ENCODE measurements at regions not wholly inside any gene's neighbourhood (a gene's known extent, or its start where the extent isn't known, plus 50 kb on each side); places are given as distances from the start of the nearest gene placed in this dataset.
"Not testable (repeated sequence)": the region's sequence is repeated elsewhere in the genome, so short reads cannot be mapped to it uniquely, and the experiment has no call there.

- no peak for DNase-seq
Observed at GRCh38 chr19:20385061-20385460, 180.5 kb downstream of the ZNF737 start.

- DNase-seq = no peak
Observed at GRCh38 chr19:20371911-20372310, 193.7 kb downstream of the ZNF737 start.

- DNase-seq = not testable (repeated sequence)
Observed at GRCh38 chr19:20371304-20371703, 194.3 kb downstream of the ZNF737 start.

- no peak for DNase-seq
Observed at GRCh38 chr19:20367811-20368294, 197.7 kb downstream of the ZNF737 start.

- no peak for DNase-seq
Observed at GRCh38 chr19:20365146-20365545, 198.1 kb downstream of the ZNF486 start.

- DNase-seq = no peak
Observed at GRCh38 chr19:20359933-20360720, 193.1 kb downstream of the ZNF486 start.

GRCh38 chr19:20358841-20359465 is 191.9 kb downstream of the ZNF486 start:
- not testable (repeated sequence) for DNase-seq

GRCh38 chr19:20357921-20358320 is 190.9 kb downstream of the ZNF486 start:
- DNase-seq = no peak

- DNase-seq = no peak
Observed at GRCh38 chr19:20351244-20351643, 184.2 kb downstream of the ZNF486 start.

- no peak for DNase-seq
Observed at GRCh38 chr19:20349206-20349605, 182.2 kb downstream of the ZNF486 start.

GRCh38 chr19:20339444-20339843 is 172.4 kb downstream of the ZNF486 start:
- DNase-seq = no peak

- no peak for DNase-seq
Observed at GRCh38 chr19:20334760-20335159, 167.7 kb downstream of the ZNF486 start.

GRCh38 chr19:20333508-20333907 is 166.5 kb downstream of the ZNF486 start:
- no peak for DNase-seq

- no peak for DNase-seq
Observed at GRCh38 chr19:20325151-20325550, 158.1 kb downstream of the ZNF486 start.

GRCh38 chr19:20321139-20321763 is 154.2 kb downstream of the ZNF486 start:
- no peak for DNase-seq

- no peak for DNase-seq
Observed at GRCh38 chr19:20320191-20320590, 153.2 kb downstream of the ZNF486 start.

GRCh38 chr19:20318616-20319015 is 151.6 kb downstream of the ZNF486 start:
- no peak for DNase-seq

GRCh38 chr19:20315543-20315942 is 148.5 kb downstream of the ZNF486 start:
- DNase-seq = no peak

GRCh38 chr19:20313894-20314293 is 146.9 kb downstream of the ZNF486 start:
- no peak for DNase-seq

GRCh38 chr19:20307127-20307526 is 140.1 kb downstream of the ZNF486 start:
- DNase-seq = no peak

GRCh38 chr19:20296314-20296713 is 129.3 kb downstream of the ZNF486 start:
- DNase-seq = not testable (repeated sequence)

GRCh38 chr19:20294181-20294580 is 127.2 kb downstream of the ZNF486 start:
- DNase-seq = no peak

GRCh38 chr19:20292520-20292919 is 125.5 kb downstream of the ZNF486 start:
- not testable (repeated sequence) for DNase-seq

GRCh38 chr19:20289186-20289585 is 122.2 kb downstream of the ZNF486 start:
- no peak for DNase-seq
